HepG2 (cell line): ENCODE measurements at regions not wholly inside any gene's neighbourhood (a gene's known extent, or its start where the extent isn't known, plus 50 kb on each side); places are given as distances from the start of the nearest gene placed in this dataset.

Experiments used
- ATAC-seq: fragments of 200-7000 bp; cut with Tn5 transposase; 3 replicates; pipeline ENCODE4 v1.9.1; 2020; ENCODE audit warnings: mild to moderate bottlenecking, moderate library complexity
- BruUV-seq: library from RNA; stranded (reverse); fragments of 400-500 nt; replicated peaks from 2 replicates; lab custom pipeline; 2021; lab: Mats Ljungman, UMichigan
- CTCF ChIA-PET: fragments of 300-600 bp; formaldehyde crosslinking; extraction: SDS; loops from one replicate; lab custom pipeline; 2021; ENCODE audit warnings: low total read pairs, inconsistent platforms, low intra/inter-chr PET ratio; lab: Yijun Ruan, JAX
- POLR2A ChIA-PET: fragments of 350-600 bp; sonication (Branson Sonifier 250); formaldehyde crosslinking; loops from one replicate; lab custom pipeline; 2020; ENCODE audit warnings: antibody characterized with exemption, inconsistent platforms; lab: Yijun Ruan, JAX
- DNase-seq: peaks from one replicate; pipeline ENCODE4 v3.0.0-alpha.2; 2015; ENCODE audit warnings: low spot score
- FAIRE-seq: peaks from 3 replicates; lab custom pipeline; 2011; peaks lifted over from hg19 to GRCh38; lab: Jason Lieb, UNC
- H2AFZ ChIP-seq: one replicate; pipeline ENCODE4 v1.6.1; 2011; ENCODE audit warnings: low read length, inconsistent platforms
- H3K27ac ChIP-seq: fragments of 300-600 bp; 3 replicates; pipeline ENCODE4 v1.8.0; 2011; ENCODE audit warnings: mixed run types, mild to moderate bottlenecking, mixed read lengths, low read length, inconsistent platforms; ENCODE audit not compliant: insufficient read depth; ENCODE audit errors: extremely low read length
- H3K27me3 ChIP-seq, 2 experiments: fragments of 200-600 bp in 1 of 2; 2 replicates in 1 of 2; 3 replicates in 1 of 2; pipeline versions ENCODE4 v1.6.0 to v1.8.0; 2011; ENCODE audit warnings: low read length in 2 of 2, mild to moderate bottlenecking in 2 of 2, moderate library complexity in 2 of 2, inconsistent platforms in 1 of 2; ENCODE audit not compliant: insufficient read depth in 2 of 2, control insufficient read depth in 1 of 2
- H3K36me3 ChIP-seq, 2 experiments: fragments of 200-600 bp in 1 of 2; replicated peaks in 1 of 2; 2 replicates in 1 of 2; 3 replicates in 1 of 2; pipeline versions ENCODE4 v1.5.1 to v1.8.0; 2011; ENCODE audit warnings: low read length in 2 of 2, inconsistent platforms in 1 of 2; ENCODE audit not compliant: insufficient read depth in 2 of 2, control insufficient read depth in 1 of 2
- H3K4me1 ChIP-seq: 2 replicates; pipeline ENCODE4 v1.5.1; 2012; ENCODE audit warnings: low read length, inconsistent platforms; ENCODE audit not compliant: insufficient read depth
- H3K4me2 ChIP-seq: 2 replicates; pipeline ENCODE4 v1.6.0; 2011; ENCODE audit warnings: low read depth, low read length, inconsistent platforms
- H3K4me3 ChIP-seq, 3 experiments: fragments of 200-600 bp in 1 of 3; sonication (generic), shearing (Covaris generic) in 1 of 3; replicated peaks in 1 of 3; 2 replicates each; pipeline ENCODE4 v1.5.1; 2011 to 2016; ENCODE audit warnings: low read length in 3 of 3, inconsistent platforms in 2 of 3, low read depth in 2 of 3, mild to moderate bottlenecking in 2 of 3, control low read depth in 1 of 3, mixed read lengths in 1 of 3; ENCODE audit not compliant: insufficient read depth in 1 of 3
- H3K79me2 ChIP-seq: one replicate; pipeline ENCODE4 v1.6.1; 2011; ENCODE audit warnings: low read length, inconsistent platforms; ENCODE audit not compliant: insufficient read depth
- H3K9ac ChIP-seq: 2 replicates; pipeline ENCODE4 v1.6.0; 2011; ENCODE audit warnings: mild to moderate bottlenecking, low read depth, low read length, inconsistent platforms; ENCODE audit not compliant: insufficient read depth
- H3K9me3 ChIP-seq: 2 replicates; pipeline ENCODE4 v1.5.1; 2012; ENCODE audit warnings: mild to moderate bottlenecking, low read length
- H4K20me1 ChIP-seq: 2 replicates; pipeline ENCODE4 v1.6.0; 2011; ENCODE audit warnings: inconsistent platforms, mild to moderate bottlenecking, low read length, moderate library complexity; ENCODE audit not compliant: insufficient read depth
- MIER2 ChIP-seq: IDR thresholded peaks from 2 replicates; pipeline ENCODE4 v1.6.1; 2016; ENCODE audit warnings: missing biosample characterization, missing genetic modification reagents
- ZBTB1 ChIP-seq: sonication (generic); formaldehyde crosslinking; IDR thresholded peaks from 2 replicates; pipeline ENCODE4 v1.4.0; 2020; ENCODE audit warnings: missing genetic modification reagents, borderline replicate concordance
- ZKSCAN1 ChIP-seq: fragments of 150-350 bp; IDR thresholded peaks from 2 replicates; pipeline ENCODE4 v1.6.1; 2014; ENCODE audit warnings: low read length
- ZNF101 ChIP-seq: sonication (generic); formaldehyde crosslinking; IDR thresholded peaks from 2 replicates; pipeline ENCODE4 v1.4.0; 2020; ENCODE audit warnings: mild to moderate bottlenecking, low read depth, missing genetic modification reagents, borderline replicate concordance
- WGBS: methylation state at CpG from one replicate; pipeline ENCODE4 v1.1.6; 2017; ENCODE audit warnings: low lambda C conversion rate; 5-methylcytosine and 5-hydroxymethylcytosine counted together
- in situ Hi-C: cut with HindIII; loops from 2 replicates; pipeline ENCODE4 v1.10.0; 2017; ENCODE audit warnings: low pct_unique_long_range_greater_than_20kb; ENCODE audit not compliant: extremely low pct_ligation_motif_present
- intact Hi-C: fragments of 100-400 bp; cut with micrococcal nuclease; formaldehyde crosslinking; loops from one replicate; pipeline ENCODE4 v1.10.0; 2022; ENCODE audit not compliant: unreplicated experiment
- TF ChIP-seq, protein P1 (sequence below): sonication (generic); formaldehyde crosslinking; IDR thresholded peaks from 2 replicates; pipeline ENCODE4 v1.5.1; 2020; ENCODE audit warnings: mild to moderate bottlenecking, missing genetic modification reagents, moderate library complexity
- TF ChIP-seq, protein P2 (sequence below): IDR thresholded peaks from 2 replicates; pipeline ENCODE4 v1.6.1; 2016
- TF ChIP-seq, protein P3 (sequence below): sonication (generic); formaldehyde crosslinking; conservative IDR thresholded peaks from 2 replicates; pipeline ENCODE4 v1.4.0; 2020; ENCODE audit warnings: mild to moderate bottlenecking, missing genetic modification reagents, moderate library complexity
- TF ChIP-seq, protein P4 (sequence below): IDR thresholded peaks from 2 replicates; pipeline ENCODE4 v1.4.0; 2020; ENCODE audit warnings: mild to moderate bottlenecking, missing genetic modification reagents

DNA sequence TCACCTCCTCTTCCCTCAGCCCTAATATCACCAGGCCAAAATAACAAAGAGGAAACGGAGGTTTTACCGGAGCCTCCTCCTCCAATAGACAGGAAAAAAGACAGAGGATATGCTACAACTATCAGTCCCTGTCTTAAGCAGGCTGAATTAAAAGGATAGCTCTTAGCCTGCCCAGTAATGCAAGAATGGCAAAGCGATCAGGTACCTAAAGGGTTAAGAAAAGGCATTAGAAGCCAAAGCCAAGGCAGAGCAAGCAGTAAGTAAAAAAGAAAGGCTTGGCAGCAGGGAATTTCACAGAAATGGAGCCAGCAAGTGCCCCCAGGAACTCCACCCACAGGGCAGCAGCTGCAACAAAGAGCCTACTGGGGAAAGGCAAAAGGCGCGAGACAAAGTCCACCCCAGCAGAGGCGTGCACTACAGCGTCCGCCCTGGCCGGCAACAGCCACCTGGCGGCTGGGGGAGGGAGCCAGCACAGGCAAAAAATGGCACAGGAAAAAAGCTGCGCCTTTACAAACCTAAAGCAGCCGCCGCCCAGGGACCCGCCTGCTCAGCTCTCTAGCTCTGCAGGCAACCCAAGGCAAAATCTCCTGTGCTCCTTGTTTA lies 220.6 kb upstream of the ZC4H2 start (continued):
- TF ChIP-seq ZBTB1 (CRISPR knock-in tag) = no peak
- TF ChIP-seq, protein P1, sequence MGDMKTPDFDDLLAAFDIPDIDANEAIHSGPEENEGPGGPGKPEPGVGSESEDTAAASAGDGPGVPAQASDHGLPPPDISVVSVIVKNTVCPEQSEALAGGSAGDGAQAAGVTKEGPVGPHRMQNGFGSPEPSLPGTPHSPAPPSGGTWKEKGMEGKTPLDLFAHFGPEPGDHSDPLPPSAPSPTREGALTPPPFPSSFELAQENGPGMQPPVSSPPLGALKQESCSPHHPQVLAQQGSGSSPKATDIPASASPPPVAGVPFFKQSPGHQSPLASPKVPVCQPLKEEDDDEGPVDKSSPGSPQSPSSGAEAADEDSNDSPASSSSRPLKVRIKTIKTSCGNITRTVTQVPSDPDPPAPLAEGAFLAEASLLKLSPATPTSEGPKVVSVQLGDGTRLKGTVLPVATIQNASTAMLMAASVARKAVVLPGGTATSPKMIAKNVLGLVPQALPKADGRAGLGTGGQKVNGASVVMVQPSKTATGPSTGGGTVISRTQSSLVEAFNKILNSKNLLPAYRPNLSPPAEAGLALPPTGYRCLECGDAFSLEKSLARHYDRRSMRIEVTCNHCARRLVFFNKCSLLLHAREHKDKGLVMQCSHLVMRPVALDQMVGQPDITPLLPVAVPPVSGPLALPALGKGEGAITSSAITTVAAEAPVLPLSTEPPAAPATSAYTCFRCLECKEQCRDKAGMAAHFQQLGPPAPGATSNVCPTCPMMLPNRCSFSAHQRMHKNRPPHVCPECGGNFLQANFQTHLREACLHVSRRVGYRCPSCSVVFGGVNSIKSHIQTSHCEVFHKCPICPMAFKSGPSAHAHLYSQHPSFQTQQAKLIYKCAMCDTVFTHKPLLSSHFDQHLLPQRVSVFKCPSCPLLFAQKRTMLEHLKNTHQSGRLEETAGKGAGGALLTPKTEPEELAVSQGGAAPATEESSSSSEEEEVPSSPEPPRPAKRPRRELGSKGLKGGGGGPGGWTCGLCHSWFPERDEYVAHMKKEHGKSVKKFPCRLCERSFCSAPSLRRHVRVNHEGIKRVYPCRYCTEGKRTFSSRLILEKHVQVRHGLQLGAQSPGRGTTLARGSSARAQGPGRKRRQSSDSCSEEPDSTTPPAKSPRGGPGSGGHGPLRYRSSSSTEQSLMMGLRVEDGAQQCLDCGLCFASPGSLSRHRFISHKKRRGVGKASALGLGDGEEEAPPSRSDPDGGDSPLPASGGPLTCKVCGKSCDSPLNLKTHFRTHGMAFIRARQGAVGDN = peak; percentile 66
- TF ChIP-seq ZNF101 = no peak
- peak; percentile 99 for TF ChIP-seq ZKSCAN1

DNA sequence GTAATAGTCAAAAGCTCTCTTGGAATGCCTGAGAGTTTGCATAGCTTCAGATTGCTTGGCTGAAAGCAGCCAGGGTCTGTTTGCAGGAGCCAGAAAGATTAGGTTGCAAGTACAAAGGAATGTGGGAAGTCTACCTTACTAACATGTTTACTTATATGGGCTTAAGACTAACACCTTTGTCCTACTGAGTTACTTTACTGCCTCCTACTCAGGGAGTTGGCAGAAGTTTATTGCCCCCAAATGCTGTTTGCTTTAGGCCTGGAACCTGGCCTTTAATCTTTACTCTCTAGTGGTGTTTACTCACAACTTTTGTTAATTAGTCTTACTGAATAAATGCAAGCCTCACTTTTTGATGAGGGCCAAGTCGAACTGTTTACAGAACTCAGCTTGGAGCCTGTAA lies 219.4 kb upstream of the ZC4H2 start:
- FAIRE-seq (peak; percentile 92), ATAC-seq (peak; percentile 67), DNase-seq (peak; percentile 35)
- Histone ChIP-seq H3K36me3 (no peaks in the 10 kb centered on the region), H3K27ac (peak overlapping the region; percentile 86), H3K4me2 (peak overlapping the region; percentile 90), H3K79me2 (no peaks in the 10 kb centered on the region), H3K9me3 (no peaks in the 10 kb centered on the region), H2AFZ (no peak overlapping the region), H3K4me3 (peak overlapping the region in 2 of 3 experiments; percentile 63 to 68; a peak in 2 of 6 replicates), H3K9ac (no peak overlapping the region; the same call in 1 of the 2 replicates), H4K20me1 (no peaks in the 10 kb centered on the region), H3K27me3 (no peaks in the 10 kb centered on the region), H3K4me1 (peaks cover 18% of the 10 kb centered on the region)
- in situ Hi-C loops (no loop called here), intact Hi-C loops (no loop called here)
- POLR2A ChIA-PET = interaction anchor here (1.3 to 3.1 kb wide), 4 partner anchors 45 to 160 kb away, joined by 3 to 17 read pairs (median 11); partner anchors contain the start of gene ZC3H12B
- WGBS = no CpG with 5 or more reads among the region's 1 CpG
- no TSS peak for BruUV-seq
- CTCF ChIA-PET = no interaction called here
- TF ChIP-seq, protein P2, sequence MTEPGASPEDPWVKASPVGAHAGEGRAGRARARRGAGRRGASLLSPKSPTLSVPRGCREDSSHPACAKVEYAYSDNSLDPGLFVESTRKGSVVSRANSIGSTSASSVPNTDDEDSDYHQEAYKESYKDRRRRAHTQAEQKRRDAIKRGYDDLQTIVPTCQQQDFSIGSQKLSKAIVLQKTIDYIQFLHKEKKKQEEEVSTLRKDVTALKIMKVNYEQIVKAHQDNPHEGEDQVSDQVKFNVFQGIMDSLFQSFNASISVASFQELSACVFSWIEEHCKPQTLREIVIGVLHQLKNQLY (CRISPR knock-in tag) = no peak
- TF ChIP-seq MIER2 (CRISPR knock-in tag) = 0 out of 2 replicates have a peak, but pooled peaks have one; percentile 15
- TF ChIP-seq, protein P3, sequence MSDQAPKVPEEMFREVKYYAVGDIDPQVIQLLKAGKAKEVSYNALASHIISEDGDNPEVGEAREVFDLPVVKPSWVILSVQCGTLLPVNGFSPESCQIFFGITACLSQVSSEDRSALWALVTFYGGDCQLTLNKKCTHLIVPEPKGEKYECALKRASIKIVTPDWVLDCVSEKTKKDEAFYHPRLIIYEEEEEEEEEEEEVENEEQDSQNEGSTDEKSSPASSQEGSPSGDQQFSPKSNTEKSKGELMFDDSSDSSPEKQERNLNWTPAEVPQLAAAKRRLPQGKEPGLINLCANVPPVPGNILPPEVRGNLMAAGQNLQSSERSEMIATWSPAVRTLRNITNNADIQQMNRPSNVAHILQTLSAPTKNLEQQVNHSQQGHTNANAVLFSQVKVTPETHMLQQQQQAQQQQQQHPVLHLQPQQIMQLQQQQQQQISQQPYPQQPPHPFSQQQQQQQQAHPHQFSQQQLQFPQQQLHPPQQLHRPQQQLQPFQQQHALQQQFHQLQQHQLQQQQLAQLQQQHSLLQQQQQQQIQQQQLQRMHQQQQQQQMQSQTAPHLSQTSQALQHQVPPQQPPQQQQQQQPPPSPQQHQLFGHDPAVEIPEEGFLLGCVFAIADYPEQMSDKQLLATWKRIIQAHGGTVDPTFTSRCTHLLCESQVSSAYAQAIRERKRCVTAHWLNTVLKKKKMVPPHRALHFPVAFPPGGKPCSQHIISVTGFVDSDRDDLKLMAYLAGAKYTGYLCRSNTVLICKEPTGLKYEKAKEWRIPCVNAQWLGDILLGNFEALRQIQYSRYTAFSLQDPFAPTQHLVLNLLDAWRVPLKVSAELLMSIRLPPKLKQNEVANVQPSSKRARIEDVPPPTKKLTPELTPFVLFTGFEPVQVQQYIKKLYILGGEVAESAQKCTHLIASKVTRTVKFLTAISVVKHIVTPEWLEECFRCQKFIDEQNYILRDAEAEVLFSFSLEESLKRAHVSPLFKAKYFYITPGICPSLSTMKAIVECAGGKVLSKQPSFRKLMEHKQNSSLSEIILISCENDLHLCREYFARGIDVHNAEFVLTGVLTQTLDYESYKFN (CRISPR knock-in tag) = peak; percentile 46; the same call in 1 of the 2 replicates
- TF ChIP-seq, protein P4, sequence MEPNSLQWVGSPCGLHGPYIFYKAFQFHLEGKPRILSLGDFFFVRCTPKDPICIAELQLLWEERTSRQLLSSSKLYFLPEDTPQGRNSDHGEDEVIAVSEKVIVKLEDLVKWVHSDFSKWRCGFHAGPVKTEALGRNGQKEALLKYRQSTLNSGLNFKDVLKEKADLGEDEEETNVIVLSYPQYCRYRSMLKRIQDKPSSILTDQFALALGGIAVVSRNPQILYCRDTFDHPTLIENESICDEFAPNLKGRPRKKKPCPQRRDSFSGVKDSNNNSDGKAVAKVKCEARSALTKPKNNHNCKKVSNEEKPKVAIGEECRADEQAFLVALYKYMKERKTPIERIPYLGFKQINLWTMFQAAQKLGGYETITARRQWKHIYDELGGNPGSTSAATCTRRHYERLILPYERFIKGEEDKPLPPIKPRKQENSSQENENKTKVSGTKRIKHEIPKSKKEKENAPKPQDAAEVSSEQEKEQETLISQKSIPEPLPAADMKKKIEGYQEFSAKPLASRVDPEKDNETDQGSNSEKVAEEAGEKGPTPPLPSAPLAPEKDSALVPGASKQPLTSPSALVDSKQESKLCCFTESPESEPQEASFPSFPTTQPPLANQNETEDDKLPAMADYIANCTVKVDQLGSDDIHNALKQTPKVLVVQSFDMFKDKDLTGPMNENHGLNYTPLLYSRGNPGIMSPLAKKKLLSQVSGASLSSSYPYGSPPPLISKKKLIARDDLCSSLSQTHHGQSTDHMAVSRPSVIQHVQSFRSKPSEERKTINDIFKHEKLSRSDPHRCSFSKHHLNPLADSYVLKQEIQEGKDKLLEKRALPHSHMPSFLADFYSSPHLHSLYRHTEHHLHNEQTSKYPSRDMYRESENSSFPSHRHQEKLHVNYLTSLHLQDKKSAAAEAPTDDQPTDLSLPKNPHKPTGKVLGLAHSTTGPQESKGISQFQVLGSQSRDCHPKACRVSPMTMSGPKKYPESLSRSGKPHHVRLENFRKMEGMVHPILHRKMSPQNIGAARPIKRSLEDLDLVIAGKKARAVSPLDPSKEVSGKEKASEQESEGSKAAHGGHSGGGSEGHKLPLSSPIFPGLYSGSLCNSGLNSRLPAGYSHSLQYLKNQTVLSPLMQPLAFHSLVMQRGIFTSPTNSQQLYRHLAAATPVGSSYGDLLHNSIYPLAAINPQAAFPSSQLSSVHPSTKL (CRISPR knock-in tag) = peak; percentile 35
